GM10266 (cell line): ENCODE measurements at regions not wholly inside any gene's neighbourhood (a gene's known extent, or its start where the extent isn't known, plus 50 kb on each side); places are given as distances from the start of the nearest gene placed in this dataset.
"Not testable (repeated sequence)": the region's sequence is repeated elsewhere in the genome, so short reads cannot be mapped to it uniquely, and the experiment has no call there.

ENCODE experiments used
- DNase-seq: peaks from one replicate; pipeline ENCODE4 v3.0.0; 2012; ENCODE audit errors: extremely low spot score
- TF ChIP-seq, protein P1 (sequence below): IDR thresholded peaks from 2 replicates; pipeline ENCODE4 v1.5.1; 2012; ENCODE audit warnings: mild to moderate bottlenecking, low read depth; ENCODE audit not compliant: control insufficient read depth, insufficient read depth; ENCODE audit errors: missing control alignments

DNA sequence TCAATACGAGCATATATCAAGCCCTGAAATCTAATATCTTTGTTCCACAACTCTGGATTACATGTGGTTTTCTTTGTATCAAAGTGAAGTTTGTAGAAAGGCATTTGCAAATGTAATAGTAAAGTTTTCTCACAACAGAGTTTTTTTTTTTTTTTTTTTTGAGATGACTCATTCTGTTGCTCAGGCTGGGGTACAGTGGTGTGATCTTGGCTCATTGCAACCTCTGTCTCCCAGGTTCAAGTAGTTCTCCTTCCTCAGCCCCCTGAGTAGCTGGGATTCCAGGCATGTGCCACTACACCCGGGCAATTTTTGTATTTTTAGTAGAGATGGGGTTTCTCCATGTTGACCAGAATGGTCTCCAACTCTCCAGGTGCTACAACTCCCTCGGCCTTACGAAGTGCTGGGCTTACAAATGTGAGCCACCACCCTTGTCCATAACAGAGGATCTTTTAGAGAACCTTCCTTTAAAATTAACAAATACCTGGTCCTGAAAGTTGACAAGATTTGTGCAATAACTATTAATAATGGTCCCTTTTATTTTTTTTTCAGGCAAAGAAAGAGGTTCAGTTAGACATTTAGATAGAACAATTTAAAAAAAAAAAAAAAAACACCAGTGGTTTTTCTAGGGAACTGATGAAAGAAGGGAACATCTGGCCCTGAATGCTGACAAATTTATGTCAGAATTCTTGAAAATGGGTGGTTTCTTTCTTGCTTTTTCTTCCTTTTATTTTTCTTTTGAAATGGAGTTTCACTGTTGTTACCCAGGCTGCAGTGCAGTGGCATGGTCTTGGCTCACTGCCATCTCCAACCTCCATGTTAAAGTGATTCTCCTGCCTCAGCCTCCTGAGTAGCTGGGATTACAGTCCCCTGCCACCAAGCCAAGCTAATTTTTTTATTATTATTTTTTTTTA lies 278.5 kb downstream of the RPS4Y2 start:
- no peak for DNase-seq

DNA sequence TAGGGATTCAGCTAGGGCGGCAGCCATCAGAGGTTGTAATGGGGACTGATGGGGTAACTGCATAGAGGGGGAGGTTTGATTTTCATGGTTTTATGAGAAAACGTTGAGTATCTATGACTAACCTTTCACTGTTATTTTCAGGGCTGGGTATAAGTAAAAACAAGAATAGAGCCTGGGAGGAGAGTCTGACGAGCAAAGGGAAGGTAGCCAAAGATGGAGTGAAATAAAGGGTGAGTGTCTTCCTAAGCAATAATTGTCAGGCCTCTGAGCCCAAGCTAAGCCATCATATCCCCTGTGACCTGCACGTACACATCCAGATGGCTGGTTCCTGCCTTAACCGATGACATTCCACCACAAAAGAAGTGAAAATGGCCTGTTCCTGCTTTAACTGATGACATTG lies 281.5 kb downstream of the RPS4Y2 start:
- DNase-seq: not testable (repeated sequence)

More for the DNA sequence above, 278.5 kb downstream of the RPS4Y2 start:
- TF ChIP-seq, protein P1, sequence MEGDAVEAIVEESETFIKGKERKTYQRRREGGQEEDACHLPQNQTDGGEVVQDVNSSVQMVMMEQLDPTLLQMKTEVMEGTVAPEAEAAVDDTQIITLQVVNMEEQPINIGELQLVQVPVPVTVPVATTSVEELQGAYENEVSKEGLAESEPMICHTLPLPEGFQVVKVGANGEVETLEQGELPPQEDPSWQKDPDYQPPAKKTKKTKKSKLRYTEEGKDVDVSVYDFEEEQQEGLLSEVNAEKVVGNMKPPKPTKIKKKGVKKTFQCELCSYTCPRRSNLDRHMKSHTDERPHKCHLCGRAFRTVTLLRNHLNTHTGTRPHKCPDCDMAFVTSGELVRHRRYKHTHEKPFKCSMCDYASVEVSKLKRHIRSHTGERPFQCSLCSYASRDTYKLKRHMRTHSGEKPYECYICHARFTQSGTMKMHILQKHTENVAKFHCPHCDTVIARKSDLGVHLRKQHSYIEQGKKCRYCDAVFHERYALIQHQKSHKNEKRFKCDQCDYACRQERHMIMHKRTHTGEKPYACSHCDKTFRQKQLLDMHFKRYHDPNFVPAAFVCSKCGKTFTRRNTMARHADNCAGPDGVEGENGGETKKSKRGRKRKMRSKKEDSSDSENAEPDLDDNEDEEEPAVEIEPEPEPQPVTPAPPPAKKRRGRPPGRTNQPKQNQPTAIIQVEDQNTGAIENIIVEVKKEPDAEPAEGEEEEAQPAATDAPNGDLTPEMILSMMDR: no peak

DNA sequence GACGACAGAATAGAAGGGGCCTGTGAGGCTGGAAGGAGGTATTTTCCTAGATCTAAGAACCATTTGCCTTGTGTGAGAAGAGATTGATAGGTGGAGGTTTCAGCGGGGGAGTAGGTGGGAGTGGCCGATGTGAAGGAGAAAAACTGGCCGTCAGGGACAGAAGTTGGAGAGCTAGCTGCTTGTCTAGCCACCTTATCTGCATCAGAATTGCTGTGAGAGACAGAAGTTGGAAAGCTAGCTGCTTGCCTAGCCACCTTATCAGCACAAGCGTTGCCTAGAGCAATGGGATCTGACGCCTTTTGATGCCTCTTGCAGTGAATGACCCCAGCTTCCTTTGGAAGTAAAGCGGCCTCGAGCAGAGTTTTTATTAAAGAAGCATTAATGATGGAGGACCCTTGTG lies 283.9 kb downstream of the RPS4Y2 start:
- TF ChIP-seq, protein P1: no peak
- DNase-seq: no peak

DNA sequence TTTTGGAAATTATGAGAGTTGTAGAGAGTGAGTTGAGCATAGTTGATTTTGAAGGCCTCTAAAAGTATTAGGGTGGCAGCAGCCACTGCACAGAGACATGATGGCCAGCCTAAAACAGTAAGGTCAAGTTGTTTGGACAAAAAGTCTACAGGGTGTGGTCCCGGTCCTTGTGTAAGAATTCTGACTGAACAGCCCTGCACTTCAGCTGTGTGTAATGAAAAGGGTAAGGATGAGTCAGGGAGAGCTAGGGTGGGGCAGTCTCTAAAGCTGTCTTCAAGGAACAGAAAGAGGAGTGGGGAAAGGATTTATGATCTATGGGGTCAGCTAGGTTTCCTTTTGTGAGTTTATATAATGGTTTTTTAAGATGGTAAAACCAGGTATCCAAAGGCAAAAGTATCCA lies 284.8 kb downstream of the RPS4Y2 start:
- DNase-seq: not testable (repeated sequence)

DNA sequence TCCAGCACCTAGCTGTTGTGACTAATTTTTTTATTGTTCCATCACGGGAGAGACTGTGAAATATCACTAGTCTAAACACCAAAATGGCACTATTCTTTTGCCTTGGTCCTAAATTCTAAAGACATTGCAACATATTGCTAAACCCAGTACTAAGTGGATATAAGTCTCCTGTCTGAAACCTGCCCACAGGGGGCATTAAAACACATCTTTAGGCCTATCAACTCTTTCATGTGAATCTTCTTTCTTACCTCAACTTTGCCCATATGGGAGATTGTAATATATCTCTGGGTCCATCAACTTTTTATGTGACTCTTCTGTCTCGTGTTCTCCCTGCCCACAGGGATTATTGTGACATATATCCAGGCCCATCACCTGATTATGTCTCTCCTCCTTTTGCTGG lies 317.2 kb downstream of the RPS4Y2 start:
- no peak for DNase-seq
- TF ChIP-seq, protein P1: no peak

DNA sequence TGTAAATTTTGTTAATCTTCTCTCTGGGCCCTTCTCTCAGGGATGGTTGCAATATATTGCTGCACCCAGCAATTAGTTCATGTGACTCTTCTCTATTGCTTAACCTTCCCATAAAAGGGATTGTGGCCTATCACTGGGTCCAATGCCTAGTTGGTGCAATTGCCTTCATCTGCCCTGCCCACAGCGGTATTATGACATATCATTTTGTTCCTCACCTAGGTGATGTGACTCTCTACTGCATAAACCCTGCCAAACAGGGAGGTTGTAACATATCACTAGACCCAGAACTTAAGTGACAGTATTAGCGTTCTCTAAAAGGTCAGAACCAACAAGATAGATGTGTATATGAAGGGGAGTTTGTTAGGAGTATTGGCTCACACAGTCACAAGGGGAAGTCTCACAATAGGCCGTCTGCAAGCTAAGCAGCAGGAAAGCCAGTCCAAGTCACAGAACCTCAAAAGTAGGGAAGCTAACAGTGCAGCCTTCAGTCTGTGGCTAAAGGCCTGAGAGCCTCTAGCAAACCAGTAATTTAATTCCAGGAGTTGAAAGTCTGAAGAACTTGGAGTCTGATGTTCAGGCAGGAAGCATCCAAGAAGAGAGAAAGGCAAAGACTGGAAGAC lies 317.8 kb downstream of the RPS4Y2 start:
- DNase-seq: no peak
- TF ChIP-seq, protein P1: no peak

DNA sequence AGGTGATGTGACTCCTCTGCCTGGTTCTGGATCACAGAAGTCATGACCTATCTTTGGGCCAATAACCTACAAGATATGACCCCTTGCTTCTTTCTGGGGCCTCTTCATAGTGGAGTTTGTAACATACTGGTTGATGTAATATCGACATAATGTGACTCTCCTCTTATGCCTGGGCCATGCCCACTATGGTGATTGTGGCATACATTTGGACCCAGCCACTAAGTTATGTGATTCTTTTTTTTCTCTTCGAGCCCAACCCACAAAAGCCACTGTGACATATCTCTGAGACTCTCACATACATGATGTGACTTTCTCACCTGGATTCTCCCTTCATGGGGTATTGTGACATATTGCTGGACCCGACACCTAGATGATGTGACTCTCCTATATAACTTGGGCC lies 319.8 kb downstream of the RPS4Y2 start:
- TF ChIP-seq, protein P1: no peak
- no peak for DNase-seq

DNA sequence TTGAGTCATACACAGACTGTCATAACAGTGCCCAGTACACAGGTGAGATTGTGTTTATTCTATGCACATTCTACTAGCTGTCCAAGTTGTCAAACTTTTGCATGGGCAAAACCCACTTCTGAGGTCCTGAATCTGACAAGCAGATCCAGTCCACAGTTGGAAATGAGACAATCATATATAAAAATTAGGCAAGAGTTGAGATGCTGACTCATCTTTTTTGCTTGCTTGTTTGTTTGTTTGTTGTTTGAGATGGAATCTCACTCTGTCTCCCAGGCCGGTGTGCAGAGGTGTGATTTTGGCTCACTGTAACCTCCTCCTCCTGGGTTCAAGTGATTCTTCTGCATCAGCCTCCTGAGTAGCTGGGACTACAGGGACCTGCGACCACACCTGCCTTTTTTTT lies 323.8 kb downstream of the RPS4Y2 start:
- DNase-seq: no peak
- TF ChIP-seq, protein P1: no peak
